T-cell (primary cell): ENCODE measurements at regions not wholly inside any gene's neighbourhood (a gene's known extent, or its start where the extent isn't known, plus 50 kb on each side); places are given as distances from the start of the nearest gene placed in this dataset.

Source experiments
- ATAC-seq, 4 experiments: fragments of 200-7000 bp in 3 of 4; fragments of 150-1000 bp in 1 of 4; cut with Tn5 transposase; replicated peaks in 1 of 4; 1 replicate in 3 of 4; 2 replicates in 1 of 4; pipeline ENCODE4 v1.10.0; 2021; ENCODE audit warnings: moderate library complexity in 3 of 4, mild to moderate bottlenecking in 2 of 4, moderate number of reproducible peaks in 1 of 4
- CTCF ChIA-PET, 2 donors: fragments of 300-600 bp; sonication (Branson Sonifier 250); formaldehyde crosslinking; loops; one replicate each; lab custom pipeline; 2022; ENCODE audit warnings: antibody characterized with exemption in 2 of 2; lab: Charles Lee
- POLR2A ChIA-PET, 2 donors: fragments of 300-600 bp; sonication (Branson Sonifier 250); formaldehyde crosslinking; loops; one replicate each; lab custom pipeline; 2022; ENCODE audit warnings: antibody characterized with exemption in 2 of 2; lab: Charles Lee
- DNase-seq, 35 experiments: peaks; one replicate each; pipeline versions ENCODE4 v3.0.0 to v3.0.0-alpha.2; 2013 to 2023
- H3K27ac ChIP-seq: one replicate; pipeline ENCODE4 v1.5.1; 2013; ENCODE audit warnings: low read length
- H3K27me3 ChIP-seq, 2 experiments: replicated peaks in 1 of 2; 1 replicate in 1 of 2; 2 replicates in 1 of 2; pipeline versions ENCODE4 v1.6.1 to v1.7.0; 2013; ENCODE audit warnings: low read length in 1 of 2, mixed read lengths in 1 of 2; ENCODE audit not compliant: control insufficient read depth in 2 of 2, insufficient read depth in 2 of 2; ENCODE audit errors: extremely low read depth in 1 of 2
- H3K36me3 ChIP-seq, 2 donors: 1 replicate in 1 of 2; 2 replicates in 1 of 2; pipeline versions ENCODE4 v1.6.1 to v1.7.0; 2013; ENCODE audit warnings: low read length in 1 of 2; ENCODE audit not compliant: control insufficient read depth in 2 of 2, insufficient read depth in 1 of 2; ENCODE audit errors: extremely low read depth in 1 of 2
- H3K4me1 ChIP-seq, 2 experiments: 1 replicate in 1 of 2; 2 replicates in 1 of 2; pipeline versions ENCODE4 v1.6.1 to v1.7.0; 2013; ENCODE audit warnings: low read length in 2 of 2, mixed read lengths in 1 of 2; ENCODE audit not compliant: insufficient read depth in 2 of 2, control insufficient read depth in 1 of 2; ENCODE audit errors: extremely low read depth in 1 of 2
- H3K4me3 ChIP-seq, 2 donors: 1 replicate in 1 of 2; 2 replicates in 1 of 2; pipeline versions ENCODE4 v1.5.1 to v1.7.0; 2013; ENCODE audit warnings: mild to moderate bottlenecking in 2 of 2, low read length in 1 of 2, moderate library complexity in 1 of 2; ENCODE audit not compliant: control insufficient read depth in 1 of 2; ENCODE audit errors: extremely low read depth in 1 of 2
- H3K9me3 ChIP-seq: 2 replicates; pipeline ENCODE4 v1.7.0; 2013
- H3K27ac Mint-ChIP-seq, 2 donors: one replicate each; pipeline ENCODE4 v1.8.0; 2020 to 2021; ENCODE audit warnings: mild to moderate bottlenecking in 2 of 2, mixed read lengths in 2 of 2
- H3K27me3 Mint-ChIP-seq, 2 donors: one replicate each; pipeline ENCODE4 v1.8.0; 2021 to 2022; ENCODE audit warnings: mixed read lengths in 2 of 2
- H3K36me3 Mint-ChIP-seq: one replicate; pipeline ENCODE4 v1.8.0; 2021; ENCODE audit warnings: mixed read lengths
- H3K4me1 Mint-ChIP-seq, 3 donors: one replicate each; pipeline ENCODE4 v1.8.0; 2020 to 2022; ENCODE audit warnings: mixed read lengths in 3 of 3, mild to moderate bottlenecking in 1 of 3
- H3K4me3 Mint-ChIP-seq, 3 donors: one replicate each; pipeline ENCODE4 v1.8.0; 2020 to 2022; ENCODE audit warnings: mild to moderate bottlenecking in 3 of 3, mixed read lengths in 3 of 3, moderate library complexity in 3 of 3
- H3K9me3 Mint-ChIP-seq, 3 donors: one replicate each; pipeline ENCODE4 v1.8.0; 2020 to 2022; ENCODE audit warnings: mixed read lengths in 3 of 3
- WGBS: methylation state at CpG from one replicate; pipeline ENCODE4 v1.1.5; 2013; ENCODE audit warnings: missing lambda C conversion rate; ENCODE audit not compliant: insufficient coverage; 5-methylcytosine and 5-hydroxymethylcytosine counted together

GRCh38 chr5:168039566-168040248 lies 251.7 kb upstream of the WWC1 start:
- no peak for DNase-seq
- no peaks in the 10 kb centered on the region for H3K4me1 Mint-ChIP-seq

GRCh38 chr5:168041583-168041982 lies 249.9 kb upstream of the WWC1 start:
- POLR2A ChIA-PET: no interaction called here
- Histone ChIP-seq H3K27ac (no peak overlapping the region), H3K27me3 (peaks cover 0 to 9% of the 10 kb centered on the region in 2 experiments), H3K9me3 (no peaks in the 10 kb centered on the region), H3K4me3 (no peak overlapping the region), H3K36me3 (no peaks in the 10 kb centered on the region), H3K4me1 (no peaks in the 10 kb centered on the region)
- Mint-ChIP-seq H3K9me3 (no peaks in the 10 kb centered on the region), H3K27ac (no peak overlapping the region), H3K36me3 (no peaks in the 10 kb centered on the region), H3K4me3 (no peak overlapping the region), H3K27me3 (no peaks in the 10 kb centered on the region), H3K4me1 (no peaks in the 10 kb centered on the region)
- no peak for DNase-seq
- ATAC-seq: no peak
- no CpG with 5 or more reads among the region's 2 CpGs for WGBS
- CTCF ChIA-PET: no interaction called here

More at GRCh38 chr5:168039566-168040248, 251.7 kb upstream of the WWC1 start:
- no peaks in the 10 kb centered on the region for H3K9me3 ChIP-seq
- H3K36me3 ChIP-seq: no peaks in the 10 kb centered on the region
- 70% methylated on average over 11 of the region's 13 CpGs for WGBS
- no peak overlapping the region for H3K4me3 ChIP-seq
- ChIA-PET POLR2A (no interaction called here), CTCF (no interaction called here)
- Mint-ChIP-seq H3K9me3 (no peaks in the 10 kb centered on the region), H3K27me3 (no peaks in the 10 kb centered on the region), H3K27ac (no peak overlapping the region), H3K36me3 (no peaks in the 10 kb centered on the region), H3K4me3 (no peak overlapping the region)
- H3K4me1 ChIP-seq: no peaks in the 10 kb centered on the region
- ATAC-seq: no peak
- H3K27me3 ChIP-seq: peaks cover 0 to 9% of the 10 kb centered on the region in 2 experiments
- no peak overlapping the region for H3K27ac ChIP-seq

DNA sequence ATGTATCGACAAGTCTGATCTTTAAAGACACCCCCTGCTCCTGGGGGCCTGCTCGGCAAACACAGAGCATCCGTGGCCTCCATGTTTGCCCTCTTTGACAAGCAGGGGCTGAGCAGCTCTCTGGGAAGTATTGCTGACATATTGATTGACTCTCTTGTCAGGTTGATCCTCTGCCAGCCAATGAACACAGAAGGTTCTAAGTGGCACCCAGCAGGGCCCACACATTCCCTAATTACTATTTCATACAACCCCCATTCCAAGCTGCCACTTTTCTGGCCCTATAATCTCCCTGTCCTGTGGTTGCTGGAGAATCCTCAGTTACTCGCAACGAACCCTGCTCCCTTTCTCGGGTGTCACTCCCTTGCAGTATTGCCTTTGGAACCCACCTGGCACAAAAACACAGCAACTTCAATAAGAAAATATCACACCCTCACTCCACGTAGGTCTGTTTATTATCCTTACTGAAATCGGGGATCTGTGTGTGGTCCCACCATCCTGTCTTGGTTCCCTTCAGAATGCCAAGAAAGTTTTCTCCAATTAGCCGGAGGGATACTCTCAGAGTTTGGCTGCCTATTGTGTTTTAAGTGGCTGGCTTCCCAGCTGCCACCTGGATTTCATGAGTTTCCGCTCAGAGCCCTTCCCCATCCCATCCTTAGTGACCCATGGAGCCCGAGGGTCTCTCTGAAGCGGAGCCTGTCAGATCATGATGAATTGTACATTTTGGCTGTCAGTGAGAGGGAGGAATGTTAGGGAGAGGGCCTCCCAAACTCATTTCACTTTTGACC lies 249.0 kb upstream of the WWC1 start:
- H3K9me3 Mint-ChIP-seq: no peaks in the 10 kb centered on the region
- Histone ChIP-seq H3K27me3 (peaks cover 0 to 9% of the 10 kb centered on the region in 2 experiments), H3K9me3 (no peaks in the 10 kb centered on the region), H3K27ac (no peak overlapping the region), H3K4me1 (no peaks in the 10 kb centered on the region), H3K36me3 (no peaks in the 10 kb centered on the region), H3K4me3 (no peak overlapping the region)
- no peaks in the 10 kb centered on the region for H3K27me3 Mint-ChIP-seq
- no peaks in the 10 kb centered on the region for H3K36me3 Mint-ChIP-seq
- ATAC-seq (no peak), DNase-seq (no peak)
- no peaks in the 10 kb centered on the region for H3K4me1 Mint-ChIP-seq
- CTCF ChIA-PET: interaction anchor here in 1 of 2 donors (0.6 kb wide), 1 partner anchor 1178 kb away, joined by 3 read pairs; no protein-coding TSS in a partner anchor
- no peak overlapping the region for H3K4me3 Mint-ChIP-seq
- POLR2A ChIA-PET: no interaction called here
- no peak overlapping the region for H3K27ac Mint-ChIP-seq
- 89% methylated on average over 7 of the region's 12 CpGs for WGBS

DNA sequence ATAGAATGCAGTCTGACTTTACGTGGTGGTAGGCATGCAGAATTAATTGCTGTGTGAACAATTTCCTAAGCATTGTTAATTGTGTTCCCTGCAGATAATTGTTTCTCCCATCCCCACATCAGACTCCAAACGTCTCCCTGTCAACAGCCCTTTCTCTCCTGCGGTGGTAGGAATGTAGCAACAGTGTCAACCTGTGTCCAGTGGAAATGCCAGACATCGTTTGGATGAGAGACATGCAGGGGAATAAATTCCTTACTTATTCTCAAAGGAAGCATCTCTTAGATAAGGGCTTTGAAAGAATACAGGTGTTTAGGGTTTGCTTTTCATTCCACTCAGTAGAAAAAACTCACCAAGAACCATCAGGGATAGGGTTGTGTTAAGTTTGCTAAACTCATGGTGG lies 245.3 kb upstream of the WWC1 start:
- ChIA-PET CTCF (no interaction called here), POLR2A (no interaction called here)

GRCh38 chr5:168047043-168047668 lies 244.3 kb upstream of the WWC1 start:
- Histone ChIP-seq H3K27me3 (peaks cover 0 to 6% of the 10 kb centered on the region in 2 experiments), H3K36me3 (no peaks in the 10 kb centered on the region), H3K27ac (no peak overlapping the region), H3K4me3 (no peak overlapping the region), H3K4me1 (no peaks in the 10 kb centered on the region), H3K9me3 (no peaks in the 10 kb centered on the region)
- ChIA-PET POLR2A (no interaction called here), CTCF (no interaction called here)
- Mint-ChIP-seq H3K27me3 (peaks cover 0 to 7% of the 10 kb centered on the region in 2 donors), H3K36me3 (no peaks in the 10 kb centered on the region), H3K4me3 (no peak overlapping the region), H3K9me3 (no peaks in the 10 kb centered on the region), H3K4me1 (no peaks in the 10 kb centered on the region), H3K27ac (no peak overlapping the region)
- ATAC-seq (no peak), DNase-seq (no peak)
- 31% methylated on average over 9 of the region's 11 CpGs for WGBS

More for the DNA sequence above, 245.3 kb upstream of the WWC1 start:
- H3K9me3 ChIP-seq: no peaks in the 10 kb centered on the region
- H3K27me3 Mint-ChIP-seq: peaks cover 0 to 7% of the 10 kb centered on the region in 2 donors
- no peaks in the 10 kb centered on the region for H3K9me3 Mint-ChIP-seq
- no peaks in the 10 kb centered on the region for H3K36me3 ChIP-seq
- no peak for DNase-seq
- WGBS: no CpG with 5 or more reads among the region's 4 CpGs
- ATAC-seq: no peak
- no peaks in the 10 kb centered on the region for H3K36me3 Mint-ChIP-seq
- peaks cover 0 to 9% of the 10 kb centered on the region in 2 experiments for H3K27me3 ChIP-seq
- no peak overlapping the region for H3K4me3 Mint-ChIP-seq
- H3K27ac Mint-ChIP-seq: no peak overlapping the region
- no peak overlapping the region for H3K4me3 ChIP-seq
- no peak overlapping the region for H3K27ac ChIP-seq
- no peaks in the 10 kb centered on the region for H3K4me1 ChIP-seq
- no peaks in the 10 kb centered on the region for H3K4me1 Mint-ChIP-seq

DNA sequence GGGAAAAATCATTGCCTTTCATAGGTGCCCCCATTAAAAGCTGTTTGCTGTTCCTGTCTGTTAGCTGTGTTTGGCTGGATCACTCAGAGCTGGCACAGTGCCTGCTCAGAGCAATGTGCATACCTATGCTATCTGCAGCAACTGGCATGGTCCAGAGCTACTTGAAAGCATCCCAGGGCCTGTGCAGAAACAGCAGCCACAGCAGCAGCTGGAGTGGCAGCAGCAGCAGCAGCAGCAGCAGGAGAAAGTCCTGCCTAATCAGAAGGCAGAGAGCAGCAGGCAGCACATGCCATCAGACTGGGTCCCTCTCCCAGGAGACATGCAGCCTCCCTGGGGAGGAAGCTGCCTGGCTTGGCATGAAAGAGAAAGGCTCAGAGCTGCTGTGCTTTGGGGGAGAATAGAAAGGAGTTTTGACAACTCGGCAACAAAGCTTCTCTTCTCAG lies 243.8 kb upstream of the WWC1 start:
- no peaks in the 10 kb centered on the region for H3K9me3 Mint-ChIP-seq
- H3K4me3 ChIP-seq: no peak overlapping the region
- POLR2A ChIA-PET: no interaction called here
- WGBS: 29% methylated on average over 1 of the region's 1 CpG
- no peaks in the 10 kb centered on the region for H3K36me3 ChIP-seq
- H3K27me3 ChIP-seq: peaks cover 0 to 3% of the 10 kb centered on the region in 2 experiments
- H3K4me1 ChIP-seq: no peaks in the 10 kb centered on the region
- no peak overlapping the region for H3K27ac Mint-ChIP-seq
- H3K36me3 Mint-ChIP-seq: no peaks in the 10 kb centered on the region
- H3K4me1 Mint-ChIP-seq: no peaks in the 10 kb centered on the region
- no peaks in the 10 kb centered on the region for H3K9me3 ChIP-seq
- DNase-seq (no peak), ATAC-seq (no peak)
- H3K4me3 Mint-ChIP-seq: no peak overlapping the region
- CTCF ChIA-PET: no interaction called here
- peaks cover 0 to 7% of the 10 kb centered on the region in 2 donors for H3K27me3 Mint-ChIP-seq
- H3K27ac ChIP-seq: no peak overlapping the region
